ENCODE measurements at regions not wholly inside any gene's neighbourhood (a gene's known extent, or its start where the extent isn't known, plus 50 kb on each side); places are given as distances from the start of the nearest gene placed in this dataset.
A peak's percentile ranks its signal among the peaks of the same experiment; 100 is the strongest.

DNA sequence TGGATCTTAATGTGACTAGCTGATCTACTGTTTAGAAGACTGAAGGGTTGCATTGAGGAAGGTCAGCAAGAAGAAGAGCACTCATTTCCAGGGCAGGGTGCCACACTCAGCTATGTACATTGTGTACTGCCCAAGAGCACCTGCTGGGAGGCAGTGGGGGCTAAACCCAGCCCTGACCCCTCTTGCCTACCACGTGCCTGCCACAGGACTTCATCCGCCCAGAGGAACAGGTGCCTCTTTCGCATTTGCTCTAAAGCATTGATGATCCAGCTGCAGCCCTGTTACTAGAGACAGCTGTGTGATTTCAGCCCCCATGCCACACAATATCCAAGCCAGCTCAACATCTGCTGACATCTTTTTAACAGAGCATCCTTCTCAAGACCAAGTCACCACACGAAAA, 341.8 kb downstream of the LMX1A start:
- peaks cover 9% of the 10 kb centered on the region for H3K4me1 ChIP-seq (ENCODE audit: insufficient read depth)
- TF ChIP-seq EP300 (IDR thresholded peaks at IDR 0.05) (no peak), POLR2A (IDR thresholded peaks at IDR 0.05) (no peak)
- TF ChIP-seq, protein P1, sequence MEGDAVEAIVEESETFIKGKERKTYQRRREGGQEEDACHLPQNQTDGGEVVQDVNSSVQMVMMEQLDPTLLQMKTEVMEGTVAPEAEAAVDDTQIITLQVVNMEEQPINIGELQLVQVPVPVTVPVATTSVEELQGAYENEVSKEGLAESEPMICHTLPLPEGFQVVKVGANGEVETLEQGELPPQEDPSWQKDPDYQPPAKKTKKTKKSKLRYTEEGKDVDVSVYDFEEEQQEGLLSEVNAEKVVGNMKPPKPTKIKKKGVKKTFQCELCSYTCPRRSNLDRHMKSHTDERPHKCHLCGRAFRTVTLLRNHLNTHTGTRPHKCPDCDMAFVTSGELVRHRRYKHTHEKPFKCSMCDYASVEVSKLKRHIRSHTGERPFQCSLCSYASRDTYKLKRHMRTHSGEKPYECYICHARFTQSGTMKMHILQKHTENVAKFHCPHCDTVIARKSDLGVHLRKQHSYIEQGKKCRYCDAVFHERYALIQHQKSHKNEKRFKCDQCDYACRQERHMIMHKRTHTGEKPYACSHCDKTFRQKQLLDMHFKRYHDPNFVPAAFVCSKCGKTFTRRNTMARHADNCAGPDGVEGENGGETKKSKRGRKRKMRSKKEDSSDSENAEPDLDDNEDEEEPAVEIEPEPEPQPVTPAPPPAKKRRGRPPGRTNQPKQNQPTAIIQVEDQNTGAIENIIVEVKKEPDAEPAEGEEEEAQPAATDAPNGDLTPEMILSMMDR (IDR thresholded peaks at IDR 0.05), result no peak
- H3K27ac ChIP-seq, result no peak overlapping the region
- intact Hi-C loops (cut with DNase I), result no loop called here
- DNase-seq, result no peak
- no peaks in the 10 kb centered on the region for H3K27me3 ChIP-seq
- H3K36me3 ChIP-seq, result no peaks in the 10 kb centered on the region
- no peaks in the 10 kb centered on the region for H3K9me3 ChIP-seq
- H3K4me3 ChIP-seq, result no peak overlapping the region
- 78 to 88% (median 83%) methylated on average over 4 of the region's 4 CpGs for WGBS, 3 donors

DNA sequence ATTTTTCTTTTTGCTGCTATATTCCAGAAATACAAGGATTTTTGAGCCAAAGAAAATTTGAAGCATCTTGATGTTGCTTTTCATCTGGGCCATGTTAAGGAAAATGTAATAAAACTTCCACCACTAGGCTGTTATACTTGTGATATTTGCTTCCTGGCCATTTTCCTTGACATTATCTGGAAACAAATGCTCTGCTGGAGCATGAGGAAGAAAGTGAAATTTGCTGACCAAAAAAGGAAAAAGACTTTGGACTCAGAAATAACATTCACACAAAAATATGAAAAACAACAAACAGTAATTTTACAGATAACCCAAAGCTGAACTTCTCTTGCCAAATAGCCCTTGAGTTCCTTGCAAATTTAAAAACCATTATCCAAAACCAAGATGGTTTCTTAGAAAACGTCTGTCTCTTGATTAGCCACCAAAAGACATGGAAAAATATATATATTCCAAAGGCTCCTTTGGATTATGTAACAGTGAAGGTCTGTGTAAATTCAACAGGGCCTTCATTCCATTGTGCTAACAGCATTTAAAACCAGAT, 344.5 kb downstream of the LMX1A start:
- Histone ChIP-seq H3K36me3 (no peaks in the 10 kb centered on the region), H3K4me1 (ENCODE audit: insufficient read depth) (peaks cover 10% of the 10 kb centered on the region), H3K9me3 (no peaks in the 10 kb centered on the region), H3K27ac (peak overlapping the region in 1 of 2 donors; percentile 51), H3K4me3 (no peak overlapping the region), H3K27me3 (no peaks in the 10 kb centered on the region)
- WGBS, 3 donors, result 1 to 12% (median 5%) methylated on average over 1 of the region's 1 CpG
- no peak for TF ChIP-seq POLR2A (IDR thresholded peaks at IDR 0.05)
- TF ChIP-seq, protein P1 (IDR thresholded peaks at IDR 0.05), result peak in 1 of 3 donors; percentile 45
- DNase-seq, result no peak
- intact Hi-C loops (cut with DNase I), result no loop called here

DNA sequence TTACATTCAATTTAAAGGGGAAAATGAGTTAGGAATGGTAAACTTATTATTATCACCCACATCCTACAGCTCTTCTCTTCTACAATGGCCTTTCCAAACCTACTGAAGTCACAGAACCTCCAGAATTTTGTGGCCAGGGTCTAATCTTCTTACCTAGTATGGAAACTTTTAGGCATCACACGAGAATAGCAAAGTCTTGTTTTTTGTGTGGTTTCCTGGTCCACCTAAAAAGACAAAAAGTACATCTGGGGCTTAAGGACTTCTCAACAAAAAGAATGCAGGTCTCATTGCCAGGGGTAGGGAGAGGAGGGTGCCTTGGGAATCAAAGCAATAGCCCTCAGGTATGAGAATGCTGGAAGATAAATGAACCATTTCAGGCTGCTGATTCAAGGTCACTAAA, 345.3 kb downstream of the LMX1A start:
- TF ChIP-seq POLR2A (IDR thresholded peaks at IDR 0.05), result no peak
- no peak for DNase-seq
- H3K27me3 ChIP-seq, result no peaks in the 10 kb centered on the region
- 21 to 34% (median 31%) methylated on average over 1 of the region's 1 CpG for WGBS, 3 donors
- H3K36me3 ChIP-seq, result no peaks in the 10 kb centered on the region
- H3K27ac ChIP-seq, result peak overlapping the region in 1 of 2 donors; percentile 51
- no peak overlapping the region for H3K4me3 ChIP-seq
- peaks cover 10% of the 10 kb centered on the region for H3K4me1 ChIP-seq (ENCODE audit: insufficient read depth)
- H3K9me3 ChIP-seq, result no peaks in the 10 kb centered on the region
- intact Hi-C loops (cut with DNase I), result no loop called here

DNA sequence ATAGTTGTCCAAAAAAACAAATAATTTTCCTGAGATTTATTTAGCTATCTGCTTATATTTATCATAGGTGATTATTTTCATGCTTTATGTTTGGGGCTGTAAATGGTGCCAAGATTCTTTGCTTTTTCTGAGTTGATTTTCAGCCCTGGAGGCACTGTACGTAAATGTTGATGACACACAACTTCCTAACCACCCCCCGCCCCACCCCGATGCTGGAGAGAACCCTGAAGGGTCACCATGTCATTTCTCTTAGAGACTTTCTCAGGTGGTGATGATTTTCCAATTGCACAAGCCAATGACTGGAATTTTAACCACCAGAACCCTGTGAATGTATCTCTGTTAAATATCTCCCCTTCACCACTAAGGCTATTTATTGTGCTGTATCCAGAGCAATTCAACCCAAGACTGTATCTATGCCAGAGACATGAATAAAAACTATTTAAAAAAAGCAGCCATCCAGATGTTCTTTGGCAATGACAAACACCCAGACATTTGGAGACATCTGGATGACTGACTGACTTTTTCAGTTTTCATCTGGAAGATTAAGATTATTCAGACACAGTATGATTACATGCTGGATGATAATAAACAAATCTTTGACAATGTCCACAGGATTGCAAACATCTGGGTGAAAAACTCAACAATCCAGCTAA, 346.0 kb downstream of the LMX1A start:
- intact Hi-C loops (cut with DNase I), result no loop called here
- H3K27ac ChIP-seq, result peak overlapping the region in 1 of 2 donors; percentile 51
- H3K4me3 ChIP-seq, result no peak overlapping the region
- peaks cover 10% of the 10 kb centered on the region for H3K4me1 ChIP-seq (ENCODE audit: insufficient read depth)
- no peak for DNase-seq
- 38 to 54% (median 43%) methylated on average over 3 of the region's 3 CpGs for WGBS, 3 donors
- no peaks in the 10 kb centered on the region for H3K9me3 ChIP-seq
- no peaks in the 10 kb centered on the region for H3K36me3 ChIP-seq
- H3K27me3 ChIP-seq, result no peaks in the 10 kb centered on the region
- TF ChIP-seq POLR2A (IDR thresholded peaks at IDR 0.05), result no peak
- TF ChIP-seq, protein P1 (IDR thresholded peaks at IDR 0.05), result no peak
- TF ChIP-seq EP300 (IDR thresholded peaks at IDR 0.05), result no peak

DNA sequence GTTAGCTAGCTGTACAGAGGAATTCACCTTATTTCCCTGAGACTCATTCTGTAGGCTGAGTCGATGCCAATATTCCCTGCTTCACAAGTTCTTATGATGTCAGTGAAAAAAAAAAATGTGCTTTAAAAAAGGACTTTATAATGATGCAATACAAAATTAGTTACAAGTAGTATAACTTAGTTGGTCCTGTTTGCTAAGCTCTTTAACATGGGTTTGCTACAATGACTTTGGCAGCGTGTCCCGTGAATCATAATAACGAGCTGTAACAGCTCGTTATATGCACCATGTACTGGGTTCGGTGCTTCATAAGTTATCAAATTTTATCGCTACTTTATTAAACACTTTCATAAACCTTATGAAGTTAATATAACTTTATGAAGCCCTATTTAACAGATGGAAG, 349.7 kb downstream of the LMX1A start:
- no peak overlapping the region for H3K4me3 ChIP-seq
- no peak overlapping the region for H3K27ac ChIP-seq
- H3K27me3 ChIP-seq, result no peaks in the 10 kb centered on the region
- TF ChIP-seq POLR2A (IDR thresholded peaks at IDR 0.05) (no peak), EP300 (IDR thresholded peaks at IDR 0.05) (no peak)
- TF ChIP-seq, protein P1 (IDR thresholded peaks at IDR 0.05), result no peak
- DNase-seq, result no peak
- no peaks in the 10 kb centered on the region for H3K36me3 ChIP-seq
- intact Hi-C loops (cut with DNase I), result no loop called here
- no peaks in the 10 kb centered on the region for H3K9me3 ChIP-seq
- WGBS, 3 donors, result 78 to 82% (median 80%) methylated on average over 7 of the region's 7 CpGs
- peaks cover 10% of the 10 kb centered on the region for H3K4me1 ChIP-seq (ENCODE audit: insufficient read depth)
